Endothelial cell of umbilical vein (primary cell): ENCODE measurements at regions not wholly inside any gene's neighbourhood (a gene's known extent, or its start where the extent isn't known, plus 50 kb on each side); places are given as distances from the start of the nearest gene placed in this dataset.

Experiments
- EZH2 ChIP-seq: IDR thresholded peaks from 2 replicates; pipeline ENCODE4 v1.6.1; 2012; ENCODE audit warnings: borderline replicate concordance, low read depth, mild to moderate bottlenecking, moderate library complexity, low read length, inconsistent platforms; ENCODE audit not compliant: severe bottlenecking
- FOS ChIP-seq: IDR thresholded peaks from 2 replicates; pipeline ENCODE4 v1.6.1; 2011; ENCODE audit warnings: mild to moderate bottlenecking, low read length, moderate library complexity, borderline replicate concordance; ENCODE audit not compliant: insufficient read depth
- GATA2 ChIP-seq: IDR thresholded peaks from 2 replicates; pipeline ENCODE4 v1.7.0; 2011; ENCODE audit warnings: low read depth, mild to moderate bottlenecking, moderate library complexity, mixed read lengths, low read length; ENCODE audit not compliant: insufficient read length, insufficient read depth
- JUN ChIP-seq: IDR thresholded peaks from 2 replicates; pipeline ENCODE4 v1.6.1; 2011; ENCODE audit warnings: borderline replicate concordance, low read depth; ENCODE audit not compliant: insufficient read length, insufficient read depth
- MYC ChIP-seq: IDR thresholded peaks from one replicate; pipeline ENCODE4 v1.6.1; 2011; ENCODE audit warnings: mild to moderate bottlenecking, low read depth, low read length
- POLR2A ChIP-seq: IDR thresholded peaks from 2 replicates; pipeline ENCODE4 v1.6.1; 2012; ENCODE audit warnings: low read depth, mild to moderate bottlenecking, control low read depth, low read length
- POLR2AphosphoS5 ChIP-seq: IDR thresholded peaks from 2 replicates; pipeline ENCODE4 v1.6.1; 2012; ENCODE audit warnings: low read depth, mild to moderate bottlenecking, control low read depth, low read length, moderate library complexity; ENCODE audit not compliant: insufficient read depth
- TF ChIP-seq, protein P1 (sequence below), 2 donors: IDR thresholded peaks; 1 replicate in 1 of 2; 2 replicates in 1 of 2; pipeline ENCODE4 v1.5.1; 2011; ENCODE audit warnings: low read length in 2 of 2, mild to moderate bottlenecking in 2 of 2, moderate library complexity in 2 of 2, control low read depth in 1 of 2, inconsistent platforms in 1 of 2, low read depth in 1 of 2; ENCODE audit not compliant: insufficient read depth in 1 of 2; ENCODE audit errors: extremely low read depth in 1 of 2
- TF ChIP-seq, protein P2 (sequence below): IDR thresholded peaks from 2 replicates; pipeline ENCODE4 v1.6.1; 2011; ENCODE audit not compliant: insufficient read depth, insufficient read length

DNA sequence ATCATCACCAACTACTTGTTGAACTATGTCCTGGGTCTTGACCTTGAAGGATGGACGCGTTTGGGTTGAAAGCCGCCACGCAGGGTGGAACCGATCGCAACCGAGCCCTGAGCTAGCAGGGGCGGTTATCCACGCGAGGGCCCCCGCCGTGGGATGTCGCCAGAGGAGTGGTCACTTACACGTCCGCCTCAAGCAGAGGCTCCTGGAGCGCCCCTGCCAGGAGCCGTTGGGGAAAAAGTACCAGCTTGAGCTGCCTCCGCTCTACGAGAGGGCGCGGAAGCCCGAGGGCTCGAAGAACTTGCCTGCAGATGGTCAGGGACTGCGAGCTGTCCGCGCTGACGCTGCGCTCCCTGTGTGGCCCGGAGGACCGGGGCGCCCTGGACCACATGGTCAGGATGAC, 100.7 kb upstream of the OR4C13 start:
- TF ChIP-seq, protein P1, sequence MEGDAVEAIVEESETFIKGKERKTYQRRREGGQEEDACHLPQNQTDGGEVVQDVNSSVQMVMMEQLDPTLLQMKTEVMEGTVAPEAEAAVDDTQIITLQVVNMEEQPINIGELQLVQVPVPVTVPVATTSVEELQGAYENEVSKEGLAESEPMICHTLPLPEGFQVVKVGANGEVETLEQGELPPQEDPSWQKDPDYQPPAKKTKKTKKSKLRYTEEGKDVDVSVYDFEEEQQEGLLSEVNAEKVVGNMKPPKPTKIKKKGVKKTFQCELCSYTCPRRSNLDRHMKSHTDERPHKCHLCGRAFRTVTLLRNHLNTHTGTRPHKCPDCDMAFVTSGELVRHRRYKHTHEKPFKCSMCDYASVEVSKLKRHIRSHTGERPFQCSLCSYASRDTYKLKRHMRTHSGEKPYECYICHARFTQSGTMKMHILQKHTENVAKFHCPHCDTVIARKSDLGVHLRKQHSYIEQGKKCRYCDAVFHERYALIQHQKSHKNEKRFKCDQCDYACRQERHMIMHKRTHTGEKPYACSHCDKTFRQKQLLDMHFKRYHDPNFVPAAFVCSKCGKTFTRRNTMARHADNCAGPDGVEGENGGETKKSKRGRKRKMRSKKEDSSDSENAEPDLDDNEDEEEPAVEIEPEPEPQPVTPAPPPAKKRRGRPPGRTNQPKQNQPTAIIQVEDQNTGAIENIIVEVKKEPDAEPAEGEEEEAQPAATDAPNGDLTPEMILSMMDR (IDR thresholded peaks at IDR 0.05; ENCODE audit: extremely low read depth in 1 of 2, insufficient read depth in 1 of 2, low read depth in 1 of 2, low read length in 2 of 2), result no peak
- TF ChIP-seq POLR2A, result no peak
- no peak for TF ChIP-seq POLR2AphosphoS5
- no peak for TF ChIP-seq MYC
- TF ChIP-seq FOS, result no peak
- no peak for TF ChIP-seq EZH2
- no peak for TF ChIP-seq JUN
- TF ChIP-seq, protein P2, sequence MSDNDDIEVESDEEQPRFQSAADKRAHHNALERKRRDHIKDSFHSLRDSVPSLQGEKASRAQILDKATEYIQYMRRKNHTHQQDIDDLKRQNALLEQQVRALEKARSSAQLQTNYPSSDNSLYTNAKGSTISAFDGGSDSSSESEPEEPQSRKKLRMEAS, result no peak
- TF ChIP-seq GATA2, result no peak
